ENCODE measurements at regions not wholly inside any gene's neighbourhood (a gene's known extent, or its start where the extent isn't known, plus 50 kb on each side); places are given as distances from the start of the nearest gene placed in this dataset.

GRCh38 chr2:21424375-21424774, 300.6 kb downstream of the TDRD15 start:
- TF ChIP-seq CTCF (IDR thresholded peaks at IDR 0.05) (no peak), POLR2A (IDR thresholded peaks at IDR 0.05) (no peak)
- WGBS, 2 donors = 91 to 93% methylated on average over 4 of the region's 4 CpGs
- no peaks in the 10 kb centered on the region for H3K36me3 ChIP-seq (ENCODE audit: low read depth, missing control alignments)
- H3K9me3 ChIP-seq = no peaks in the 10 kb centered on the region
- H3K4me1 ChIP-seq = no peaks in the 10 kb centered on the region
- H3K27me3 ChIP-seq = no peaks in the 10 kb centered on the region
- H3K27ac ChIP-seq = no peak overlapping the region
- intact Hi-C loops (cut with DNase I; ENCODE audit: low total_unique reads) = no loop called here
- H3K4me3 ChIP-seq = no peak overlapping the region
- DNase-seq = no peak

GRCh38 chr2:21427606-21428005, 303.8 kb downstream of the TDRD15 start:
- no peak overlapping the region for H3K27ac ChIP-seq
- no peaks in the 10 kb centered on the region for H3K36me3 ChIP-seq (ENCODE audit: low read depth, missing control alignments)
- H3K9me3 ChIP-seq = no peaks in the 10 kb centered on the region
- no peaks in the 10 kb centered on the region for H3K4me1 ChIP-seq
- intact Hi-C loops (cut with DNase I; ENCODE audit: low total_unique reads) = no loop called here
- no peak for DNase-seq
- WGBS, 2 donors = 56 to 69% methylated on average over 2 of the region's 2 CpGs
- no peak for TF ChIP-seq POLR2A (IDR thresholded peaks at IDR 0.05)
- no peak for TF ChIP-seq CTCF (IDR thresholded peaks at IDR 0.05)
- no peak overlapping the region for H3K4me3 ChIP-seq
- no peaks in the 10 kb centered on the region for H3K27me3 ChIP-seq

- Histone ChIP-seq H3K36me3 (ENCODE audit: low read depth, missing control alignments) (no peaks in the 10 kb centered on the region), H3K4me1 (no peaks in the 10 kb centered on the region), H3K4me3 (no peak overlapping the region), H3K9me3 (no peaks in the 10 kb centered on the region), H3K27me3 (no peaks in the 10 kb centered on the region), H3K27ac (no peak overlapping the region)
- intact Hi-C loops (cut with DNase I; ENCODE audit: low total_unique reads) = no loop called here
- no peak for TF ChIP-seq POLR2A (IDR thresholded peaks at IDR 0.05)
- no peak for TF ChIP-seq CTCF (IDR thresholded peaks at IDR 0.05)
- no peak for DNase-seq
- 100% methylated on average over 1 of the region's 1 CpG for WGBS, 2 donors
Measured at GRCh38 chr2:21428754-21429153, 305.0 kb downstream of the TDRD15 start.

GRCh38 chr2:21429747-21430146, 306.0 kb downstream of the TDRD15 start:
- Histone ChIP-seq H3K4me3 (no peak overlapping the region), H3K4me1 (no peaks in the 10 kb centered on the region), H3K27me3 (no peaks in the 10 kb centered on the region), H3K36me3 (ENCODE audit: low read depth, missing control alignments) (no peaks in the 10 kb centered on the region), H3K9me3 (no peaks in the 10 kb centered on the region), H3K27ac (no peak overlapping the region)
- no peak for DNase-seq
- intact Hi-C loops (cut with DNase I; ENCODE audit: low total_unique reads) = no loop called here
- TF ChIP-seq CTCF (IDR thresholded peaks at IDR 0.05) = no peak
- no peak for TF ChIP-seq POLR2A (IDR thresholded peaks at IDR 0.05)
- 89 to 98% methylated on average over 1 of the region's 1 CpG for WGBS, 2 donors

- Histone ChIP-seq H3K4me1 (no peaks in the 10 kb centered on the region), H3K4me3 (no peak overlapping the region), H3K27me3 (no peaks in the 10 kb centered on the region), H3K36me3 (ENCODE audit: low read depth, missing control alignments) (no peaks in the 10 kb centered on the region), H3K27ac (no peak overlapping the region), H3K9me3 (no peaks in the 10 kb centered on the region)
- DNase-seq = no peak
- TF ChIP-seq CTCF (IDR thresholded peaks at IDR 0.05) (no peak), POLR2A (IDR thresholded peaks at IDR 0.05) (no peak)
- WGBS, 2 donors = 84 to 93% methylated on average over 5 of the region's 5 CpGs
- intact Hi-C loops (cut with DNase I; ENCODE audit: low total_unique reads) = no loop called here
Measured at GRCh38 chr2:21431078-21431477, 307.3 kb downstream of the TDRD15 start.

Measured in testis (tissue), 2 donors.